NT2/D1 (cell line): ENCODE measurements at regions not wholly inside any gene's neighbourhood (a gene's known extent, or its start where the extent isn't known, plus 50 kb on each side); places are given as distances from the start of the nearest gene placed in this dataset.

Experiments used
- SUZ12 ChIP-seq: IDR thresholded peaks from 2 replicates; pipeline ENCODE4 v1.6.1; 2011; ENCODE audit not compliant: insufficient read length, insufficient read depth; ENCODE audit errors: extremely low read depth
- YY1 ChIP-seq: IDR thresholded peaks from 2 replicates; pipeline ENCODE4 v1.6.1; 2011; ENCODE audit not compliant: insufficient read length, insufficient read depth
- ZNF274 ChIP-seq: IDR thresholded peaks from 2 replicates; pipeline ENCODE4 v1.6.1; 2011; ENCODE audit warnings: mild to moderate bottlenecking, low read depth, low read length

DNA sequence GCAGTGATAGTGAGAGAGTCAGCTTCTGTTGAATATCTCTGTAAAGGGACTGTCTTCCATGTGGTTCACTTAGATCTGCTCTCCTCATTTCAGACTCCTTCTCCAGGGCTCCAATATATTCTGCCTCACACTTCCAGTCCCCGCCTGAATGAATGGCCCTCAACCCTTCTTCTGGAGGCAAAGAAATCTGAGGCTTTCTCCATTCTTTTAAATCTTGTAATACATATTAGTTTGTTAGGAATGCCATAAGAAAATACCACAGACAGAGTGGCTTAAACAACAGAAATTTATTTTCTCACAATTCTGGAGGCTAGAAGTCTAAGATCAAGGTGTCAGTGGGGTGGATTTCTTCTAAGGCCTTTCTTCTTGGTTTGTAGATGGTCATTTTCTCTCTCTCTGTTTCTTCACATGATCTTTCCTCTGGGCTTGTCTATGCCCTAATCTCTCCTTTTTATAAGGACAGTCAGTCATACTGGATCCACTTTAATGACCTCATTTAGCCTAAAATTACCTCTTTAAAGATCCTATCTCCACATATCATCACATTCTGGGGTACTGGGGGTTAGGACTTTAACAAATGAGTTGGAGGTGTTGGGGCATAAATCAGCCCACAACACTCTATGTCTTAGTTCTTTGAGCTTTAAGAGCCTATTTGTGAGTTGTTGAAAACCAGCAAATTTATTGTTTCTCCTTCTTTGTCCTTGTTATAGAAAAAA lies 128.5 kb upstream of the KCNK2 start:
- TF ChIP-seq SUZ12 = no peak
- no peak for TF ChIP-seq YY1
- TF ChIP-seq ZNF274 = no peak
